PC-9 (cell line): ENCODE measurements at regions not wholly inside any gene's neighbourhood (a gene's known extent, or its start where the extent isn't known, plus 50 kb on each side); places are given as distances from the start of the nearest gene placed in this dataset.

Experiments used
- BruUV-seq: library from RNA; stranded (reverse); fragments of 400-500 nt; replicated peaks from 2 replicates; lab custom pipeline; 2021; lab: Mats Ljungman, UMichigan
- CTCF ChIA-PET: fragments of 300-600 bp; sonication (Branson Sonifier 250); formaldehyde crosslinking; loops from one replicate; lab custom pipeline; 2022; ENCODE audit warnings: antibody characterized with exemption; lab: Charles Lee
- POLR2A ChIA-PET: fragments of 300-600 bp; sonication (Branson Sonifier 250); formaldehyde crosslinking; loops from one replicate; lab custom pipeline; 2022; ENCODE audit warnings: antibody characterized with exemption; ENCODE audit not compliant: unreplicated experiment; lab: Charles Lee
- DNase-seq, 2 experiments: peaks; one replicate each; pipeline versions ENCODE4 v3.0.0 to v3.0.0-alpha.2; 2015 to 2022; ENCODE audit warnings: mixed read lengths in 1 of 2
- H2AFZ ChIP-seq: fragments of 200-600 bp; sonication (generic); 2 replicates; pipeline ENCODE4 v1.8.1; 2017; ENCODE audit warnings: antibody characterized with exemption
- H3F3A ChIP-seq: fragments of 200-600 bp; sonication (generic); 2 replicates; pipeline ENCODE4 v1.8.1; 2017; ENCODE audit warnings: antibody characterized with exemption, mild to moderate bottlenecking, low read depth; ENCODE audit not compliant: insufficient read depth
- H3K27ac ChIP-seq: fragments of 200-600 bp; sonication (generic); 2 replicates; pipeline ENCODE4 v1.6.1; 2016; ENCODE audit warnings: mixed run types
- H3K27me3 ChIP-seq: fragments of 200-600 bp; sonication (generic); 2 replicates; pipeline ENCODE4 v1.6.1; 2016; ENCODE audit warnings: low read depth, mixed run types; ENCODE audit not compliant: insufficient read depth
- H3K36me3 ChIP-seq: fragments of 200-600 bp; sonication (generic); 2 replicates; pipeline ENCODE4 v1.6.1; 2016; ENCODE audit warnings: low read depth, mixed run types
- H3K4me1 ChIP-seq: fragments of 200-600 bp; sonication (generic); replicated peaks from 2 replicates; pipeline ENCODE4 v1.6.1; 2016; ENCODE audit warnings: mixed run types; ENCODE audit not compliant: insufficient read depth
- H3K4me2 ChIP-seq: fragments of 200-600 bp; sonication (generic); 2 replicates; pipeline ENCODE4 v1.6.1; 2017; ENCODE audit warnings: mixed run types
- H3K4me3 ChIP-seq: fragments of 200-600 bp; sonication (generic); 2 replicates; pipeline ENCODE4 v1.6.1; 2016; ENCODE audit warnings: mixed run types
- H3K79me2 ChIP-seq: fragments of 200-600 bp; sonication (generic); 2 replicates; pipeline ENCODE4 v1.6.1; 2017; ENCODE audit warnings: low read depth, mixed run types
- H3K9me2 ChIP-seq: fragments of 200-600 bp; sonication (generic); 2 replicates; pipeline ENCODE4 v1.8.1; 2017; ENCODE audit warnings: mild to moderate bottlenecking; ENCODE audit not compliant: insufficient read depth
- H3K9me3 ChIP-seq: fragments of 200-600 bp; sonication (generic); 2 replicates; pipeline ENCODE4 v1.8.1; 2016; ENCODE audit warnings: low read depth; ENCODE audit not compliant: insufficient read depth
- H4K20me1 ChIP-seq: fragments of 200-600 bp; sonication (generic); 2 replicates; pipeline ENCODE4 v1.8.1; 2017; ENCODE audit not compliant: insufficient read depth
- CTCF ChIP-seq: fragments of 200-600 bp; sonication (generic); conservative IDR thresholded peaks from 2 replicates; pipeline ENCODE4 v1.6.1; 2017; ENCODE audit warnings: mixed run types, antibody characterized with exemption, mild to moderate bottlenecking, moderate library complexity
- EZH2 ChIP-seq: fragments of 200-600 bp; sonication (generic); IDR thresholded peaks from 2 replicates; pipeline ENCODE4 v1.8.0; 2017; ENCODE audit warnings: antibody characterized with exemption, low read depth
- intact Hi-C: fragments of 100-400 bp; cut with micrococcal nuclease; formaldehyde crosslinking; loops from one replicate; pipeline ENCODE4 v1.10.0; 2022; ENCODE audit not compliant: unreplicated experiment

- Histone ChIP-seq H3K9me2 (peaks cover 5% of the 10 kb centered on the region; the same call in 1 of the 2 replicates), H2AFZ (no peak overlapping the region), H3K4me2 (no peak overlapping the region), H3K27ac (no peak overlapping the region), H3K4me1 (no peaks in the 10 kb centered on the region), H3K79me2 (no peaks in the 10 kb centered on the region), H3K36me3 (no peaks in the 10 kb centered on the region), H3K27me3 (no peaks in the 10 kb centered on the region), H3K4me3 (no peak overlapping the region), H3F3A (no peaks in the 10 kb centered on the region), H3K9me3 (no peaks in the 10 kb centered on the region), H4K20me1 (no peaks in the 10 kb centered on the region)
- ChIA-PET CTCF (no interaction called here), POLR2A (no interaction called here)
- no peak for DNase-seq
- no TSS peak for BruUV-seq
- intact Hi-C loops, result no loop called here
- TF ChIP-seq EZH2 (no peak), CTCF (no peak)
Measured at GRCh38 chr7:124597509-124597908, 168.1 kb downstream of the GPR37 start.

DNA sequence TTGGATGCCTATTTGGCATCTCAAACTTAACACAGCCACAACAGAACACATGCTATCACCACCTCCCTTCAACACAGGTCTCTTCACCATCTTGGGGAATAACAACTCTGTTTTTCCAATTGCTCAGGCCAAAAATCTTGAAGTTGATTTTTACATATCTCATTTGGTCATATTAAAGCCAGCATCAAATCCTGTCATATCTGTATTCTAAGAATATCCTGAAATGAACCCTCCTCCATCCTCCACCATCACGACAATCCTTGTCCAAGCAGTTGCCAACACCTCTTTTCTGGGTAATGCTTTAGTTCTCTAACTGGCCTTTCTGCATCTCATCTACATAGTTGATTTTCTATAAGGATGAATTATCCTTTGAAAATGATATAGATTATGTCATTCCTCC is 168.7 kb downstream of the GPR37 start:
- BruUV-seq, result no TSS peak

DNA sequence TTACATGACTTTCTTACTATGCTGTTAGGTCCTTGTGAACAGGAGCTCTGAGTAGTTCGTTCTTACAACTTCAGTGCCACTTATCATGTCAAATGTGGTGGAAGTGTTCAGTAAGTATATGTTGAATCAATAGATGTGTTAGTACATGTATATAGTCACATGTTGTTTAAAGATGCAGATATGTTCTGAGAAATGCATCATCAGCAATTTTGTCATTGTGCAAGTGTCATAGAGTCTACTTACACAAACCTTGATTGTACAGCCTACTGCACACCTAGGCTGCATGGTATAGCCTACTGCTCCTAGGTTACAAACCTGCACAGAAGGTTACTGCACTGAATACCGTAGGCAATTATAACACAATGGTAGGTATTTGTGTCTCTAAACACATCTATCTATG is 174.8 kb downstream of the GPR37 start:
- no peaks in the 10 kb centered on the region for H3K27me3 ChIP-seq
- H3K4me1 ChIP-seq, result no peaks in the 10 kb centered on the region
- CTCF ChIA-PET, result interaction anchor here (0.7 kb wide), 1 partner anchor 667 kb away, joined by 3 read pairs; no protein-coding TSS in a partner anchor
- DNase-seq, result no peak
- no peak overlapping the region for H3K4me3 ChIP-seq
- no peaks in the 10 kb centered on the region; the same call in 1 of the 2 replicates for H3K9me3 ChIP-seq
- intact Hi-C loops, result no loop called here
- no peak overlapping the region for H2AFZ ChIP-seq
- H3F3A ChIP-seq, result no peaks in the 10 kb centered on the region
- no peak overlapping the region for H3K27ac ChIP-seq
- no peaks in the 10 kb centered on the region for H3K79me2 ChIP-seq
- H4K20me1 ChIP-seq, result no peaks in the 10 kb centered on the region
- H3K36me3 ChIP-seq, result no peaks in the 10 kb centered on the region
- TF ChIP-seq EZH2 (no peak), CTCF (no peak)
- H3K4me2 ChIP-seq, result no peak overlapping the region
- H3K9me2 ChIP-seq, result no peaks in the 10 kb centered on the region
- POLR2A ChIA-PET, result no interaction called here
- BruUV-seq, result no TSS peak

More for the DNA sequence above, 168.7 kb downstream of the GPR37 start:
- Histone ChIP-seq H3K79me2 (no peaks in the 10 kb centered on the region), H3K4me1 (no peaks in the 10 kb centered on the region), H3K9me2 (peaks cover 5% of the 10 kb centered on the region; the same call in 1 of the 2 replicates), H3K36me3 (no peaks in the 10 kb centered on the region), H3F3A (no peaks in the 10 kb centered on the region), H3K27ac (no peak overlapping the region), H2AFZ (no peak overlapping the region), H3K9me3 (no peaks in the 10 kb centered on the region), H3K4me3 (no peak overlapping the region), H3K4me2 (no peak overlapping the region), H3K27me3 (no peaks in the 10 kb centered on the region), H4K20me1 (no peaks in the 10 kb centered on the region)
- intact Hi-C loops, result no loop called here
- ChIA-PET CTCF (no interaction called here), POLR2A (no interaction called here)
- TF ChIP-seq EZH2 (no peak), CTCF (no peak)
- DNase-seq, result no peak
